ENCODE measurements at regions not wholly inside any gene's neighbourhood (a gene's known extent, or its start where the extent isn't known, plus 50 kb on each side); places are given as distances from the start of the nearest gene placed in this dataset.

DNA sequence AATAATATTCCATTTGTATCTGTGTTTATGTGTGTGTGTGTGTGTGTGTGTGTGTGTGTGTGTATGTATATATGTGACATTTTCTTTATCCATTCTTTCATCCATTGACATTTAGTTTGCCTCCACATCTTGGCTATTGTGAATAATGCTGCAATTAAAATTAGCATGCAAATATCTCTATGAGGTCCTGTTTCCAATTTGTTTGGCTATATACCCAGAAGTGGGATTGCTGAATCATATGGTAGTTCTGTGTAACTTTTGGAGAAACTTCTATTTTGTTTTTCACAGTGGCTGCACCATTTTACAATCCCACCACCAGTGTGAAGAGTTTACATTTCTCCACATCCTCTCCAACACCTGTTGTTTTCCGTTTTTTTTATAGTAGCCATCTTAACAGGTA is 53.1 kb downstream of the CH25H start:
- Histone ChIP-seq H3K27ac (no peak overlapping the region), H3K27me3 (replicated peaks; ENCODE audit: insufficient read depth) (no peaks in the 10 kb centered on the region), H3K4me3 (no peak overlapping the region), H3K9me3 (no peaks in the 10 kb centered on the region), H3K4me1 (ENCODE audit: control insufficient read depth in 1 of 2, low read depth in 2 of 2) (no peaks in the 10 kb centered on the region), H3K36me3 (no peaks in the 10 kb centered on the region)
- no peak for ATAC-seq (ENCODE audit: insufficient number of reproducible peaks, low FRiP score, low read depth)
- TF ChIP-seq, protein P1, sequence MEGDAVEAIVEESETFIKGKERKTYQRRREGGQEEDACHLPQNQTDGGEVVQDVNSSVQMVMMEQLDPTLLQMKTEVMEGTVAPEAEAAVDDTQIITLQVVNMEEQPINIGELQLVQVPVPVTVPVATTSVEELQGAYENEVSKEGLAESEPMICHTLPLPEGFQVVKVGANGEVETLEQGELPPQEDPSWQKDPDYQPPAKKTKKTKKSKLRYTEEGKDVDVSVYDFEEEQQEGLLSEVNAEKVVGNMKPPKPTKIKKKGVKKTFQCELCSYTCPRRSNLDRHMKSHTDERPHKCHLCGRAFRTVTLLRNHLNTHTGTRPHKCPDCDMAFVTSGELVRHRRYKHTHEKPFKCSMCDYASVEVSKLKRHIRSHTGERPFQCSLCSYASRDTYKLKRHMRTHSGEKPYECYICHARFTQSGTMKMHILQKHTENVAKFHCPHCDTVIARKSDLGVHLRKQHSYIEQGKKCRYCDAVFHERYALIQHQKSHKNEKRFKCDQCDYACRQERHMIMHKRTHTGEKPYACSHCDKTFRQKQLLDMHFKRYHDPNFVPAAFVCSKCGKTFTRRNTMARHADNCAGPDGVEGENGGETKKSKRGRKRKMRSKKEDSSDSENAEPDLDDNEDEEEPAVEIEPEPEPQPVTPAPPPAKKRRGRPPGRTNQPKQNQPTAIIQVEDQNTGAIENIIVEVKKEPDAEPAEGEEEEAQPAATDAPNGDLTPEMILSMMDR (IDR thresholded peaks at IDR 0.05), result no peak
- DNase-seq (ENCODE audit: low spot score), result no peak

DNA sequence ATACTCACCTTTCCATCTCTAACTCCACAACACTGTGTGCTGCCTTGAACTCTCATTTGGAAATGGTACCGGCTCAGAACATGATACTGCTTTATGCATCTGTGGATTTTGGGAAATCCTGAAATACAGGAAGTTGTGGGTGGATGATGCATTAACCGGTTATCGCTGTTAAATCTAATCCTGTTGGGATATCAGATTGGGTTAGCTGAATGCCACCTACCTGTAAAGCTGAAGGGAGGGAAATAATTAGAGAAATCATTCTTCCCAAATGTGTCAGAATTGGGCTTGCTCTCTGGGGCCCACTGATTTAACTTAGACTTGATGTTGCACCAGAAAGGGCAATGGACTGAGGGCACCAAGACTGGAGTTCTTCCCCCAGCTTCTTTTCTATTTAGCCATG is 54.0 kb downstream of the CH25H start:
- no peak for ATAC-seq (ENCODE audit: insufficient number of reproducible peaks, low FRiP score, low read depth)
- Histone ChIP-seq H3K36me3 (no peaks in the 10 kb centered on the region), H3K27ac (no peak overlapping the region), H3K4me3 (no peak overlapping the region), H3K27me3 (replicated peaks; ENCODE audit: insufficient read depth) (no peaks in the 10 kb centered on the region), H3K9me3 (peaks cover 2% of the 10 kb centered on the region), H3K4me1 (ENCODE audit: control insufficient read depth in 1 of 2, low read depth in 2 of 2) (no peaks in the 10 kb centered on the region)
- no peak for DNase-seq (ENCODE audit: low spot score)
- TF ChIP-seq, protein P1 (IDR thresholded peaks at IDR 0.05), result no peak

DNA sequence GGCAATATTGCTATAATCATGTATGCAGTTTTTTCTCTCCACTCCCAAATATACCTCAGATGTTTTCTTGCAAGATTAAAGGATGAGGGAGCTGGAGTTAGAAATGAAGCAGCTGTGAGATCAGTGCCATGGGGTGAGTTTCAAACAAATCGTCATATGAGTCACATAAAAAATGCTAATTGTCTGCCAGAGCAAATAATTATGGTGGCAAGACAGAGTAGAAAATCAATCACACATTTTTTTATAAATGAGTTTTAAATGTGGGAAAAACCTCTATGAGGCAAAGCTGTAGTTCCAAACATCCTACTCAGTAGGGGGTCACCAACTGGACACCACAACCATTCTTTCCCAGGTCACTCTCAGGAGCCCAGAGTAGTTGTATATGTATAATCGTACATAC is 55.3 kb downstream of the CH25H start:
- H3K4me3 ChIP-seq, result no peak overlapping the region
- no peak for ATAC-seq (ENCODE audit: insufficient number of reproducible peaks, low FRiP score, low read depth)
- H3K27ac ChIP-seq, result no peak overlapping the region

DNA sequence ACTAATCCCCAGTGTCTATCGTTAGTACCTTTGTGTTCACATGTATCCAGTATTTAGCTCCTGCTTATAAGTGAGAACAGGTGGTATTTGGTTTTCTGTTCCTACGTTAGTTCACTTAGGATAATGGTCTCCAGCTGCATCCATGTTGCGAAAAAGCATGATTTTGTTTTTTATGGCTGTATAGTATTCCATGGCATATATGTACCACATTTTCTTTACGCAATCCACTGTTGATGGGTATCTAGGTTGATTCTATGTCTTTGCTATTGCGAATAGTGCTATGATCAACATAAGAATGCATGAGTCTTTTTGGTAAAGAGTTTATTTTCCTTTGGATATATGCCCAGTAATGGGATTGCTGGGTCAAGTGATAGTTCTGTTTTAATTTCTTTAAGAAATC is 59.1 kb downstream of the CH25H start:
- Histone ChIP-seq H3K36me3 (no peaks in the 10 kb centered on the region), H3K27me3 (replicated peaks; ENCODE audit: insufficient read depth) (no peaks in the 10 kb centered on the region), H3K4me1 (ENCODE audit: control insufficient read depth in 1 of 2, low read depth in 2 of 2) (no peaks in the 10 kb centered on the region), H3K27ac (no peak overlapping the region), H3K9me3 (peaks cover 3% of the 10 kb centered on the region), H3K4me3 (no peak overlapping the region)
- TF ChIP-seq, protein P1 (IDR thresholded peaks at IDR 0.05), result no peak
- ATAC-seq (ENCODE audit: insufficient number of reproducible peaks, low FRiP score, low read depth), result no peak
- no peak for DNase-seq (ENCODE audit: low spot score)

More for the DNA sequence above, 55.3 kb downstream of the CH25H start:
- Histone ChIP-seq H3K27me3 (replicated peaks; ENCODE audit: insufficient read depth) (no peaks in the 10 kb centered on the region), H3K36me3 (no peaks in the 10 kb centered on the region), H3K9me3 (peaks cover 3% of the 10 kb centered on the region), H3K4me1 (ENCODE audit: control insufficient read depth in 1 of 2, low read depth in 2 of 2) (no peaks in the 10 kb centered on the region)
- TF ChIP-seq, protein P1 (IDR thresholded peaks at IDR 0.05), result no peak
- DNase-seq (ENCODE audit: low spot score), result no peak

DNA sequence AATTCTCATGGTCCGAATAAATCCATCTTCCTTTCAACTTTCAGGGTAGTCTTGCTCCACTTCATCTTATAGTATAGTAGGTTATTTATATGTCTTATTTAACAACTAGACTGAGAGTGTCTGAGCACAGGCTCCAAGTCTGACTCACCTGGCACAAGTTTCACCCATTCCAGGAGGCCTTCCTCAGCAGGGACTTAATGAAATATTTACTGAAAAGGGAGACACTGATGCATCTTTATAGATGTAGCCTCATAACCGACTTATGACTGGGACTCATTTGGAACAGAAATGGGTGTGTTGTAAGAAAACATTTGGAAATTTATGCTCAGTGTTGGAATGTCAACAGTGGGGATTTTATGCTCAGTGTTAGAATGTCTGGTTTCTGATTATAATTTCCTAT is 59.9 kb downstream of the CH25H start:
- no peaks in the 10 kb centered on the region for H3K36me3 ChIP-seq

More for the DNA sequence above, 59.9 kb downstream of the CH25H start:
- Histone ChIP-seq H3K4me1 (ENCODE audit: control insufficient read depth in 1 of 2, low read depth in 2 of 2) (no peaks in the 10 kb centered on the region), H3K27ac (no peak overlapping the region), H3K9me3 (peaks cover 3% of the 10 kb centered on the region), H3K4me3 (no peak overlapping the region), H3K27me3 (replicated peaks; ENCODE audit: insufficient read depth) (no peaks in the 10 kb centered on the region)
- DNase-seq (ENCODE audit: low spot score) (no peak), ATAC-seq (ENCODE audit: insufficient number of reproducible peaks, low FRiP score, low read depth) (no peak)
- TF ChIP-seq, protein P1 (IDR thresholded peaks at IDR 0.05), result no peak
